Dendritic cell treated with granulocyte-macrophage colony-stimulating factor and Interleukin-4, amounts not matched to agents 40 ng/mL and 50 ng/mL, for 4 days (primary cell): ENCODE measurements at regions not wholly inside any gene's neighbourhood (a gene's known extent, or its start where the extent isn't known, plus 50 kb on each side); places are given as distances from the start of the nearest gene placed in this dataset.

ENCODE experiments used
- H3K27ac Mint-ChIP-seq: one replicate; pipeline ENCODE4 v1.8.0; 2022; ENCODE audit warnings: mild to moderate bottlenecking, mixed read lengths
- H3K27me3 Mint-ChIP-seq: one replicate; pipeline ENCODE4 v1.8.0; 2022; ENCODE audit warnings: mild to moderate bottlenecking, mixed read lengths
- H3K36me3 Mint-ChIP-seq: one replicate; pipeline ENCODE4 v1.8.0; 2022; ENCODE audit warnings: low read depth, mixed read lengths
- H3K4me1 Mint-ChIP-seq: one replicate; pipeline ENCODE4 v1.8.0; 2022; ENCODE audit warnings: low read depth, mixed read lengths
- H3K4me3 Mint-ChIP-seq: one replicate; pipeline ENCODE4 v1.8.0; 2022; ENCODE audit warnings: mild to moderate bottlenecking, moderate library complexity, mixed read lengths
- H3K9me3 Mint-ChIP-seq: one replicate; pipeline ENCODE4 v1.8.0; 2022; ENCODE audit warnings: mixed read lengths
- intact Hi-C: fragments of 100-400 bp; cut with micrococcal nuclease; formaldehyde crosslinking; loops from one replicate; pipeline ENCODE4 v1.15.0; 2022

DNA sequence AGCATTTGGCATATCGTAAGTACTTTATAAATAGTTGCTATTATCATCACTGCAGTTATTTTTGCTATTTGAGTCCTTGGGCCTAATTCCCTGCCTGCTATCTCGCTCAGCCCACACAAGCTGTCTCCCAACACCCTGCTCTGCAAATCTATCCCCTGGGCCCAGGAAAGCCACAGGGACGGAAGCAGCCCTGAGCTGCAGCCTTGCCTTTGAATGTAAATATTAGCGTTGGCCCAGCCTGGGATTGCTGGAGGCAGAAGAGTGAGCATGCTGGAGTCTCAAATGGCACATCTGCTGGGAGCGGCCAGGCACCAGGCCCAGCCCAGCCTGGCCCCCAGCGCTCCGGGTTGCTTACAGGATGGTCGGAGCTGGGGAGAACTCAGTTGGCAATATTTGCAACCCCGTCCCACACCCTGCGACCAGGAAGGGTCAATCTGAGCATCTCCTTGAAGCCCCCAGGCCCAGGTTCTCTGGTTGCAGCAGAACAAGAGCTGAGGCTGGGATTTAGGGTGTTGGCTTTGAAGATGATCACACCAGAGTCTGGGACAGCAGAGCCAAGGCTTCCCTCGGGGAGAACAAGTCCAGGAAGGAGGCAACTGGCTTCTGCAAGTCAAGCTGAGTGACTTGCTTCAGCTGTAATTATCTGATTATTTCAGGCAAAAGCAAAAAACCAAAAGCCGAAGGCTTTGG is 529.6 kb downstream of the SHQ1 start:
- intact Hi-C loops: loop anchor here (10.0 kb wide), 1 partner anchor 64 kb away; no protein-coding TSS in a partner anchor
- peaks cover 12% of the 10 kb centered on the region for H3K27me3 Mint-ChIP-seq
- no peak overlapping the region for H3K4me3 Mint-ChIP-seq
- peaks cover 6% of the 10 kb centered on the region for H3K4me1 Mint-ChIP-seq
- no peak overlapping the region for H3K27ac Mint-ChIP-seq
- H3K9me3 Mint-ChIP-seq: no peaks in the 10 kb centered on the region
- no peaks in the 10 kb centered on the region for H3K36me3 Mint-ChIP-seq

- H3K4me3 Mint-ChIP-seq: no peak overlapping the region
- H3K9me3 Mint-ChIP-seq: no peaks in the 10 kb centered on the region
- intact Hi-C loops: loop anchor here (10.0 kb wide), 1 partner anchor 63 kb away; no protein-coding TSS in a partner anchor
- peaks cover 10% of the 10 kb centered on the region for H3K4me1 Mint-ChIP-seq
- H3K27me3 Mint-ChIP-seq: peaks cover 12% of the 10 kb centered on the region
- H3K27ac Mint-ChIP-seq: no peak overlapping the region
- H3K36me3 Mint-ChIP-seq: no peaks in the 10 kb centered on the region
Observed at GRCh38 chr3:72317491-72317890, 530.8 kb downstream of the SHQ1 start.

DNA sequence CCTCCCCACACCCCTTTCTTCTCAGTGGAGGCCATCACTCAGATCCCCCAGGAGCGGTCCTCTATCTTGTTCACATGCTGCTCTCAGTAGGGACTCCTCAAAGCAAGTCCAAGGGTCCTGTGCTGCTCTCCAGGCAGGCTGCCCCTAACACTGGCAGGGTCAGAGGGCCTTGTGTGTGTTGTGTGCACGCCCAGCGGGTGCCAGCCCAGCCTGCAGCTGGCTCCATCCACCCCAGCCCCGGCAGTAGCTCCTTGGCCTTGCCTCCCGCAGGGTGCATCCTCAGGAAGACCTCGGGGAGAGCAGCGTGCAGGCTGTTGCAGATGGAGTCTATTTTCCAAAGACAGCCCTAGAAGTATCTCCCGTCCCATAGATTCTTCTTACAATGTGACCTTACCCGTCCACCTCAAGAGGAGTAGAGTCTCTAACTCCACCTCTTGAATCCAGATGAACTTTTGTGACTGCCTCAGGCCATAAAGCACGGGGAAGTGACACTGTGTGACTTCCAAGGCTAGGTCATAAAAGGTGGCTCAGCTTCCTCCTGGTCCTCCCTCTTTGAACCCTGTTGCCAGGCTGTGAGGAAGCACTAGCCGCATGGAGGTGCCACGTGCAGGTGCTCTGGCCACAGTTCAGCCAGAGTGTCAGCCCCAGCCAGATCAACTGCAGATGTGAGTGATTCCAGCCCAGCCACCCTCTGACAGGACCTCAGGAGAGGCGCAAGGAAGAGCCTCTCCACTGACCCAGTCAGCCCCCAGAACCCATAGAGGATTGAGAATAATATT is 531.6 kb downstream of the SHQ1 start:
- Mint-ChIP-seq H3K36me3 (no peaks in the 10 kb centered on the region), H3K4me3 (no peak overlapping the region), H3K27me3 (peaks cover 13% of the 10 kb centered on the region), H3K27ac (no peak overlapping the region), H3K4me1 (peaks cover 12% of the 10 kb centered on the region), H3K9me3 (no peaks in the 10 kb centered on the region)
- intact Hi-C loops: loop anchor here (10.0 kb wide), 1 partner anchor 62 kb away; no protein-coding TSS in a partner anchor

DNA sequence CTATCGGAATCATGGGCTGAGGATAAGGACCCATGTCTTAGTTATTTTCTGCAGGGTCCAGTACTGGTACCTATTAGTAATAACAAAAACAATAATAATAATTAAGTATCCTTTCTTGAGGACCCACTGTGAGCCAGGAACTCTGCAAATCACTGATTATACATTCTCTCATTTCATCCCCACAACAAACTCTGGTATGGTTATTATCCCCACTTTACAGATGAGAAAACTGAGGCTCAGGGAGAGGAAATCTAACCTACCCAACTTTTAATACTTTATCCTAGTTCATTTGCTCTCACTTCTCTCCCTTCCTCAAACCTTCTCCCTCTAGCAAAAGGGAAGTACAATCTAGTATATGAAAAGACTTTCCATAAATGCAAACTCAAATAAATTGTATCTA is 528.4 kb upstream of the PROK2 start:
- Mint-ChIP-seq H3K4me1 (peaks cover 29% of the 10 kb centered on the region), H3K9me3 (no peaks in the 10 kb centered on the region), H3K27me3 (peaks cover 18% of the 10 kb centered on the region), H3K4me3 (no peak overlapping the region), H3K36me3 (no peaks in the 10 kb centered on the region), H3K27ac (no peak overlapping the region)
- intact Hi-C loops: loop anchor here (10.0 kb wide), 1 partner anchor 59 kb away; no protein-coding TSS in a partner anchor

GRCh38 chr3:72312339-72312738 is 527.4 kb upstream of the PROK2 start:
- Mint-ChIP-seq H3K4me1 (peaks cover 29% of the 10 kb centered on the region), H3K27me3 (peaks cover 19% of the 10 kb centered on the region), H3K36me3 (no peaks in the 10 kb centered on the region), H3K9me3 (no peaks in the 10 kb centered on the region), H3K27ac (no peak overlapping the region), H3K4me3 (no peak overlapping the region)
- intact Hi-C loops: loop anchor here (10.0 kb wide), 1 partner anchor 58 kb away; no protein-coding TSS in a partner anchor

- Mint-ChIP-seq H3K4me3 (no peak overlapping the region), H3K36me3 (no peaks in the 10 kb centered on the region), H3K4me1 (peaks cover 29% of the 10 kb centered on the region), H3K27me3 (peaks cover 20% of the 10 kb centered on the region), H3K27ac (no peak overlapping the region), H3K9me3 (no peaks in the 10 kb centered on the region)
- intact Hi-C loops: loop anchor here (10.0 kb wide), 1 partner anchor 57 kb away; no protein-coding TSS in a partner anchor
Observed at GRCh38 chr3:72311425-72311824, 526.5 kb upstream of the PROK2 start.

GRCh38 chr3:72310419-72311380 is 525.8 kb upstream of the PROK2 start:
- peak overlapping the region; percentile 42 for H3K4me3 Mint-ChIP-seq
- H3K9me3 Mint-ChIP-seq: no peaks in the 10 kb centered on the region
- H3K36me3 Mint-ChIP-seq: no peaks in the 10 kb centered on the region
- H3K27ac Mint-ChIP-seq: peak overlapping the region; percentile 78
- peaks cover 29% of the 10 kb centered on the region for H3K4me1 Mint-ChIP-seq
- intact Hi-C loops: loop anchor here (10.0 kb wide), 1 partner anchor 56 kb away; no protein-coding TSS in a partner anchor
- peaks cover 19% of the 10 kb centered on the region for H3K27me3 Mint-ChIP-seq

GRCh38 chr3:72309661-72310418 is 524.9 kb upstream of the PROK2 start:
- Mint-ChIP-seq H3K9me3 (no peaks in the 10 kb centered on the region), H3K27ac (peak overlapping the region; percentile 78), H3K36me3 (no peaks in the 10 kb centered on the region), H3K4me1 (peaks cover 29% of the 10 kb centered on the region), H3K4me3 (no peak overlapping the region), H3K27me3 (peaks cover 27% of the 10 kb centered on the region)
- intact Hi-C loops: loop anchor here (10.0 kb wide), 1 partner anchor 55 kb away; no protein-coding TSS in a partner anchor

DNA sequence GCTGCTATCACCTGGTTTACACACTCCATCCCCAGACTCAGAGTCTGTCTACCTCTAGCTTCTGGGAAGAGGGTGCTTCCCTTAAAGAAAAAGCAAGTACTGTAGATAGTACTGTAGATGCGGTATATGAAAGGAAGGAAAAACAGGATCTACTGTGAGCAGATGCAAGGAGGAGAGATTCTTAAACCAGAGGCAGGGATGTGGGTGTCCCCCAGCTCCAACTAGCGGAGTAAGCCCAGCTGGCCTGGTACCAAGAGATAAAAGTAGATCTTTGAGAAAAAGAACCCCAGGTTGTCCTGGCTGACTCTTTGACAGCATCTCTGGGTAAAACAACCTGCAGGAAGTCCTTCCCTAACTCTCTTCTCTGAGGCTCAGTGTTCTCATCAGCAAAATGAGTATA is 523.7 kb upstream of the PROK2 start:
- intact Hi-C loops: no loop called here
- Mint-ChIP-seq H3K36me3 (no peaks in the 10 kb centered on the region), H3K9me3 (no peaks in the 10 kb centered on the region), H3K27me3 (peaks cover 33% of the 10 kb centered on the region), H3K4me3 (no peak overlapping the region), H3K27ac (no peak overlapping the region), H3K4me1 (peaks cover 23% of the 10 kb centered on the region)

- Mint-ChIP-seq H3K27me3 (peaks cover 34% of the 10 kb centered on the region), H3K27ac (no peak overlapping the region), H3K4me1 (peaks cover 18% of the 10 kb centered on the region), H3K4me3 (no peak overlapping the region), H3K36me3 (no peaks in the 10 kb centered on the region), H3K9me3 (no peaks in the 10 kb centered on the region)
- intact Hi-C loops: no loop called here
Observed at GRCh38 chr3:72307438-72308115, 522.6 kb upstream of the PROK2 start.

GRCh38 chr3:72306800-72307341 is 521.9 kb upstream of the PROK2 start:
- Mint-ChIP-seq H3K27ac (no peak overlapping the region), H3K9me3 (no peaks in the 10 kb centered on the region)
- intact Hi-C loops: no loop called here

DNA sequence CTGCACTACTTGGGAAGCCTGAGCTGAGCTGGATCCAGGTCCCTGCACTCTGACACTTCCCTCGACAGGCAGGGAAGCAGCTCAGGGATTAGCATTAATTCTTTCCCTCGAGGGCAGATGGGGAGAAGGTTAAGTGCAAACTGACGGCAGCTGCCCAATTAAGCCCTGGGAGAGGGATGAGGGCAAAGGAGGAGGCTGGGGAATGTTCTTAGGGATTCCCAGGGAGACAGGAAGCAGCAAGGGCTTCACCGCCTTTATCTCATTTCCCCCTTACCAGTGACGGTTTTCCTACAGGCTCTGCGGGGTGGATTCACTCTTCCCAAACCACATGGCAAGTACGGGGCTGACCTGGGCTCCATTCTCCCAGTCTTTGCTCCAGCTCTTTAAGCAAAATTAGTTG is 519.0 kb upstream of the PROK2 start:
- no peak overlapping the region for H3K4me3 Mint-ChIP-seq
- H3K27ac Mint-ChIP-seq: no peak overlapping the region
- no peaks in the 10 kb centered on the region for H3K9me3 Mint-ChIP-seq
- intact Hi-C loops: no loop called here
- no peaks in the 10 kb centered on the region for H3K36me3 Mint-ChIP-seq
- peaks cover 19% of the 10 kb centered on the region for H3K4me1 Mint-ChIP-seq
- peaks cover 51% of the 10 kb centered on the region for H3K27me3 Mint-ChIP-seq

More at GRCh38 chr3:72306800-72307341, 521.9 kb upstream of the PROK2 start:
- Mint-ChIP-seq H3K4me1 (peaks cover 18% of the 10 kb centered on the region), H3K27me3 (peaks cover 37% of the 10 kb centered on the region), H3K36me3 (no peaks in the 10 kb centered on the region), H3K4me3 (no peak overlapping the region)
